GM18508 (cell line): ENCODE measurements at regions not wholly inside any gene's neighbourhood (a gene's known extent, or its start where the extent isn't known, plus 50 kb on each side); places are given as distances from the start of the nearest gene placed in this dataset.
A peak's percentile ranks its signal among the peaks of the same experiment; 100 is the strongest.

Experiments
- ATAC-seq: cut with Tn5 transposase; IDR thresholded peaks from one replicate; pipeline ENCODE4 v1.9.1; 2021; ENCODE audit warnings: moderate number of reproducible peaks; ENCODE audit not compliant: insufficient read depth, unreplicated experiment

DNA sequence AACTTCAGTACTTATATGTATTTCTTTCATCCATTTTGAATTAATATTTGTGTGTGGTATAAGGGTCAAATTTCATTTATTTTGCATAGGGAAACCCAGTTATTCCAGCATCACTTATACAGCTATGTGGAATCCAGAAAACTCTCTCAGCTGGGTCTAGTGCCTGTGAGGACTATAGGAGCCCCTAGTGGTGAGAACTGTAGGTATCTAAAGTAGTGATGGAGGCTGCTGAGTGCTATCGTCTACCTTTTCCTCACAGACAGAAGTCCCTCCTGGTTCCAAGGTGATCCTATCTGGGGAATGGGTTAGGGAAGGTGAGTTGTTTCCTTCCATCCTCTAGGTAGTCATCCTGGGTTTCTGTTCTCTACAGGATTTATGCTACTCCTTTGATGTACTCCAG, 352.0 kb upstream of the C1orf87 start:
- no peak for ATAC-seq

DNA sequence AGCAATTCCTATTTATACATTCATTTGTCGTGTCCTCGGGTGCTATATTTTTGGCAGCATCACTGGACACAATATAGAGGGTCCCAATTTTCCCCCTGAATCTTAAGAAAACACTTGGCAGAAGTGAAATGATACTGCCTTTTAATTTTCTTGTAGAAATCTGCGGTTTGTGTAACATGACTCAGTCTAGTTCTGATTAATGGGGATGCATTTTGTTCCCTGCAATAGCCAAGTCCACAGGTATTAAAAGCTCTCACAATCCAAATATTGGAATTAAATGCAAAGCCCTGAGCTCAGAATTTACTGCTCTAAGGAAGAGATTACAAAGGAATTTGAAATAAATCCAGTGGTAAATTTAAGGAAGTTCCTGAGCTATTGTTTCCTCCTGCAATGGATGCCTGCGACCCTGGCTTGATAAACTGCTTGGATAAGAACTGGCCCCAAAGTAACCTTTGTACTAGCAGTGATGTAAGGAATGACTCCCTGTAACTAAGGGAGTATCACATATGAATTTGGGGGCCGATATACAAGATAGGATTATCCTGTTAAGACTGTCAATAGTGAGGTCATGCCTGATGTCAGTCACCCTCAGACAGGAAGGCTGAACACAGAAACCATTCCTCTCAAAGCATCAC, 349.7 kb upstream of the C1orf87 start:
- no peak for ATAC-seq

DNA sequence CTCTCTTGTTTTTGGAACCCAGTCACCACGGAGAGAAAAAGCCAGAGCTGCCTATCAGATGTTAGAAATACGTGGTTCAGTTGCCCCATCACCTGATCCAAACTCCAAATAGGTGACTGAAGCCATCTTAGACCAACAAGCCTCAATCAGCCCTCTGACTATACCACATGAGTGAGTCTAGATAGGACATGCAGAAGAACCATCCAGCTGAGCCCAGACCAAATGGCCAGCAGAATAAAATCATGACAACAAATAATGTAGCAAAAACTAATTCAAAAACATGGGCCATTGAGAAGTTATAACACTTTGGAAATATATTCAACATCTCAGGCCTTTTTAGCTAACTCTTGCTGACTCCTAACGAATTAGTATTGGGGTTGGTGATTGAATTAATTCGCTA, 348.4 kb upstream of the C1orf87 start:
- ATAC-seq = no peak

DNA sequence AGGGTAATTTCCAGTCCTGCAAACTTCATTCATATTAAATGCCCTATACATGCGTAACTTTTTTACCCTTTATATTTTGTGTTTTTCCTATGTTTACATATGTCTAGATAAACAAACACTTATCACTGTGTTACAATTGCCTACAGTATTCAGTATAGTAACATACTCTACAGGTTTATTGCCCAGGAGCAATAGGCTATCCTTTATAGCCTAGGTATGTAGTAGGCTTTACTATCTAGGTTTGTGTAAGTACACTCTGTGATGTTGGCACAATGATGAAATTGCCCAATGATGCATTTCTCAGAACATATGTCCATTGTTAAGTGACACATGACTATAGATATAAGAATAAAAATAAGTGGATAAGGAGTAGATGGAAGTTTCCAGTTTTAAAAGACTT, 345.5 kb upstream of the C1orf87 start:
- ATAC-seq = no peak

DNA sequence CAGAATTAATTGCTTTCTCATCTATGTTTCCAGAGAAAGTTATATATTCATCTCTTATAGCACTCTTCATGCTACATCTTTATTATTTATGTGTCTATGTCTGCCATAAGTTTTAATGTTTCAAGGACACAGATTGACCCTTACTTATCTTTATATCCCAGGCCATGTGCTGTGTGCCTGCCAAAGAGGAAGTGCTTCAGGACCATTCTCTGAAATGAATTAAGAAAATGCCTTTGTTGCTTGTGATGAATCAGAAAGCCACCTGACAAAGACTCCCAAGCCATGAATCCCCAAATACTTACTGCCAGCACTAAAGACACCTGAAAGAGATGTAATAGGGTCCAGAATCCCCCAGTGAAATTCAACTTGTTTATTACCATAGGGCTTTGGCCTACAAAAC, 342.1 kb upstream of the C1orf87 start:
- no peak for ATAC-seq

DNA sequence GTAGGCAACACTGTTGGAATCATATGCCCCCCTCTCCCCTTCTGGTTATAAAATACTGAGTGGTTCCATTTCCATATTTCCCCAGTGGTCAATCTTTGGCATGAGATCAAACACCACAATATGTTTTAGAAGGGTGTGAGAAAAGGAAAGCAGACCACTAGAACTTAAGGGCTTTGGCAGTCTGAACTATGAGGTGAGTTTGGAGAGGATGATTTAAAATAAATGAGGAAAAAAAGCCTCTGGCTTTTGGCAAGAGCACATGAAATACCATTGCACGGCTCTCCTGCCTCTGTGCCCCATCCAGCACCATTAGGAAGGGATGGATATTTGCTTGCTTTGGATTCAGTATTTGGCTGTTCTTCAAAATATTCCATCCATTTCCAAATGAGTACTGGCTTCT, 339.5 kb upstream of the C1orf87 start:
- no peak for ATAC-seq

DNA sequence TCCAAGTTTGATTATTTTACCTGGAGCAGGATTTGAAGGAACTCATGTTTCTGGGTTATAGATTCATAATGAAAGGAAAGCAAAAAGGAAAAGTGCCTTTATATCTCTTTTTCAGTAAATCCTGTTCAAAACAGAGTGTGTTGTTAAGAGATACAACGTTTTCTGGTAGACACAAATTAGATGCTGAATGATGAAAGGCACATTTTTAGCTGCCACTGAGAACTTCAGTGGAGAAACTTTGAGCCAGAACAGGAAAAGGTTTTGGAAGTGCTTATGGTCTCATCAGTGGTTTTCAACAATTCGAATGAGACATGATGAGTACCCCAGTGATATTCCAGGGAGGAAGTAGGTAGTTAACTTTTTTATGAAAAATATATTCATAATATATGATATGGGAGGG, 338.0 kb upstream of the C1orf87 start:
- no peak for ATAC-seq

DNA sequence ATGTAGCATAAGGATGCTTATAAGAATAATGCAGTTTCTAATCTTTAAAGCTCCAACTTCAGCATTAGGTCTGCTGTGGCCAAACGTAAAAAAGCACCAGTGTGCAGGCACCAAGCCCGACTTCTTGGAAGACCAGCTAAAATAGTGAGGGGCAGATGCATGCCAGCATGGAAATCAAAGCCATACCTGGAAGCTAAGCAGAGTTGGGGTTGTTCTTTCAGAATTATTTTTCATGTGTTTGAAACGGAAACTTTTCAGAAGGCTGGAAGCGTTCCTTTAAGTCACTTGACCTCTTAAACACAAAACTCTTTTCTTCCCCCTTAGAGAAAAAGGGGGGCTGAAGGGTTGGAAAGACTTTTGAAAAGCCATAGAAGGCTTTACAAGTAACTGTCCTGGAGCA, 329.2 kb upstream of the C1orf87 start:
- no peak for ATAC-seq

DNA sequence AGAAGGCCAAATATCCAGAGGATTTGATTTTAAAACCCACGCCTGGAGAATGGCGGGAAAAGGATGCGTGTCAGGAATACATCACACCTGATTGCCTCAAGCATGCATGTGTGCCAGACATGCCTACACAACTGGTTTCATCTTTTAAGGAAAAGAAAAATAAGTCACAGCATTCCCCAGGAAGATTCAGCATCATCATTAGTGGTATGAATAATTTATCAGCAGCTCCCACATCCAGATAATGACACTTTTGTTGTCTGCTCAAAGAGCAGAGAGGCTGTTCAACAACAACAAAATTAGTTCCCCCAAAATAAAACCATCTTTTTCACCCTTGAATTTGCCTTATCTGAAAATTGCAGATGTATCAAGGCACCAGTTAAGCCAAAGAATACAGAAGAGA, 328.6 kb upstream of the C1orf87 start:
- no peak for ATAC-seq

DNA sequence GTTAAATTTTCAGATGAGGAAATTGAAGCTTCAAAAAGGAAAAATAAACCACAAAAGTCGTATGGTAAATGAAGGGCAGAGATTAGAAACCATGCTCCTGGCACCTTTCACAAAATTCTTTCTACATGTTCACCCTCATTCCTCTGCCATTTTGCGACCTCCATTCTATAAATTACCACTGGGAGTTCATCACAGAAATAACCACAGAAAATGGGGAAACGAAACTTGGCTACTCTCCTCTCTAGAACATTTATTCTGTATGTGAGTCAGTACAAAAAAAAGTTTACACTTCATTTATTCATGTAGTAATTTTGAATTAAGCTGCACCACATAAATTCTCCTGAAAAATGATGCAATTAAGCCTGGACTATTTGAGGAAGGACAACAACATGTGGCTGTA, 320.9 kb upstream of the C1orf87 start:
- ATAC-seq = no peak

DNA sequence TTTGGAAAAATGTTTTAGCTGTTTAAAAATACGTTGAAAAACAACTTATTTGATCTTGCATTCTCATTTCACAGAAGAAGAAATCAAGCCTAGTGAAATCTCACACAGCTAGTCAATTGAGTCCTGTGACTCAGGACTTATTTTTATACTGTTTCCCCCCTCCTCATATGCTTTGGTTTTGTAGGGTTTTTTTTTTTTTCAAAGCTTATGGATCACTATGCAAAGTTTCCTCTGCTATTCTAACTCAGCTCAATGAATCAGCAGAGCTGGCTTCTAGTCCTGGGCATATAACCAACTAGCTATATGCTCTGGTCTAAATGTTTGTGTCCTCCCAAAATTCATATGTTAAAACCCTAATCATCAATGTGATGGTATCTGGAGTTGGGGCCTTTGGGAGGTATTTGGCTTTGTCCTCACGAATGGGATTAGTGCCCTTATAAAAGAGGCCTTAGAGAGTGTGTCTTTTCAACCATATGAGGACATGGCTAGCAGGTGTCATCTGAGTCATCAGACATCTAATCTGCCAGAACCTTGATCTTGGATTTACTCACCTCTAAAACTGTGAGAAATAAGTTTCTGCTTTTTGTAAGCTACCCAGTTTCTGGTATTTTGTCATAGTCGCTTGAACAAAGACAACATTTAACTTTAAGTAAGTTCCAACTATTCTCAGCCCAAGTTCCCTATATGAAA, 317.2 kb upstream of the C1orf87 start:
- peak; percentile 50 for ATAC-seq

DNA sequence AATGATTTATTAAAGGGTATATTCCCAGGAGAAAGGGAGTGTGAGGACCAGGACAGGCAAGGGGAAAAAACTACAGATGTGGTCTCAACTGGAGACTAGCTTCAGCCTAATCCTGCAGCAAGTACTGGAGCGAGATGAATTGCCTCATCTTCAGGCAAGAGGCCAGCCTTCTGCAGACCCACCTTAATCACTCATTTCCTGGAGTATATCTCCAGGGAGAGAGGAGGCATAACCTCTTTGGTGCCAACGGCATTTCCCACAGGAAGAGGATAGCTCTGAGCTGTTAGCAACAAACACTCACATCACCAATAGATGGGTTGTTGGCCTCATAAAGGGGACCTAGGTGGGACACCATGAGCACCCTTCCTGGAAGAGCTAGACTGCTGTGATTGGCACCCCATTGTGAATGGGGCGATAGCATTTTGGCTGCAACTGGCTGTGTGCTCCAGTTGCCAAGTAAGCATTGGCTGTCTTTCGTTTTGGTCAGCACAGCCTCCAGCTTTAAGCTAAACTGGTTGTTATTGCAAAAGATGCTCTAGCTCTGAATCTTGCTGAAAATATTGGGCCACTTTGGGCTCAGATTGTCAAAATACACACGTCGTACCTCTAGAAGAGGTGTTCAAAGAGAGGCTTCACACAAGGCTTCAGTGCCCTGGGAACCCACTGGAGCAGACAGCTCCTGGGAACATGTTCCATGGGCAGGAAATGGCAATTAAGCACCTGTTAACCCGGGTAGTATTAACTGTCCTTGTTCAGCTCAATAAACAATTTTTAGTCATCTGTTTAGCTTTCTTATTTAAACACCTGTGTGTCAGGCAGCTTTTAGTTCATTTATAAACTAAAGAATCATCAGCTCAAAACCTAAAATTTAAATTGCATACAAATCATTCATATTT, 314.8 kb upstream of the C1orf87 start:
- ATAC-seq = no peak

DNA sequence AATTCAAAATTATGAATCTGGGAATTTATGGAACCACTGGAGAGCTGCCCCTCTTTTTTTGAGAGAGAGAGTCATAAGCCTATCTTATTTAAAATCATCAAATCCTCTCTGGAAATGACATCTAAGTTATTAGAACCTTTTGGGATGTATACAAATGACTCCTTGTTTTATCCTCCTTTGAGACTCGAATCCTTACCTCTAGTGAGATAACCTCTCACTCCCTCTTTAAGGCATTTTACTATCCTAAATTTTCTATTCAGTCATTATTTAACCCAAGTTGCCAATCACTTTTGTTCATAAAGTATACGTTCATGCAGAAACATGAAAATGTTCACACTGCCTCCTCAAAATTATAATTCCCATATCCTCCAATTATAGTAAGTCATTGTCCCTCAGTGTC, 313.6 kb upstream of the C1orf87 start:
- ATAC-seq = no peak

DNA sequence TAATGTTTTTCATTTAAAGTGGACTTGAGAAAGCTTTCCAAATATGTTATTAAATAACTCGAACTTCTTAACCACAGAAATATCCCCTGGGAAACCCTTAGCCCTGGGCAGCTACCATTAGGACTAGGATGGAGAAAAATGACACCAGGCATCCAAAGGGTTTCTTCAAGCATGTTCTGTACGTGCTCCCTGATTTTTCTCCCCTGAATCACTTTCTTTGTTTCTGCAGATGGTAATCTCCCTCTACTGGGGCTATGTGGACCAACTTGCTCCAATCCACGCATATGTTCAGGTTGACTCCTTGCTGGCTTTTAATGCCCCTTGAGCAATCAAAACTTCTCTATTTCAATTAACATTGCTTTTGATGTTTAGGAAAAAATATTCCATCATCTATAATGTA, 312.7 kb upstream of the C1orf87 start:
- no peak for ATAC-seq

DNA sequence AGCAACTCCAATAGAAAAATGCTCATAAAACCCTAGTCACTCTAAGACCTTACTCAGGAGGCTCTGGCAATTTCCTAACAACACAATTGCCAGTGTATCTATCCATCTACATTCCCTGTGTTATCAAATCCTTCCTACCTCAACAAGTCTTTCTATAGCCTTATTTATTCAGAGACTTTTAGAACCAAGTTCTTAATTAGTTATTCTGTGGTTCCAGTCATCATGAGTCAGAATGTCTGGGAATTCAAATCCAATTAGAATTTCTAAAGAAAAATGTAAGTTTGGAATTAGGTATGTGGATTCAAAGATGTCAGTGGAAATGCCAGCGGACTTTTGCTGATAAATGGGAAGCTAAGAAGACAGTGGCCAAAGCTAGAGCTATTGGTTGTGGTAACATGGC, 302.6 kb upstream of the C1orf87 start:
- no peak for ATAC-seq

DNA sequence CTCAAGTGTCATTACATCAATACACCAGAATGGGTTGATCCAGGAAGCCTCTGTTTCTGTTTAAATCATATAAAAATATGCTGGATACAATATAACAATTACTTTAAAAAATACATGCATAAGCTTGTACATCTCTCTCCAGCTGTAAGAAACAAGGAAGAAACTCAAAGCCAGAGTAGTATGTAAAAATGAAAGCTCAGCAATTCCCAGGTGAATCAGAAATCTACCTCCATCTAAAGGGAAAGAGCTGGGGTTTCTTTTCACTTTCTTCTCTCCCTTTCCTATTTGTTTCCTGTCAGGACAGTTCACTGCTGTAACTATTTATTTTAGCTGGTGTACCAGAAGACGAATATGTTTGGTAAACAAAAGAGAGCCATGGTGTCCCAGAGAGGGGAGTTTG, 301.0 kb upstream of the C1orf87 start:
- ATAC-seq = no peak

DNA sequence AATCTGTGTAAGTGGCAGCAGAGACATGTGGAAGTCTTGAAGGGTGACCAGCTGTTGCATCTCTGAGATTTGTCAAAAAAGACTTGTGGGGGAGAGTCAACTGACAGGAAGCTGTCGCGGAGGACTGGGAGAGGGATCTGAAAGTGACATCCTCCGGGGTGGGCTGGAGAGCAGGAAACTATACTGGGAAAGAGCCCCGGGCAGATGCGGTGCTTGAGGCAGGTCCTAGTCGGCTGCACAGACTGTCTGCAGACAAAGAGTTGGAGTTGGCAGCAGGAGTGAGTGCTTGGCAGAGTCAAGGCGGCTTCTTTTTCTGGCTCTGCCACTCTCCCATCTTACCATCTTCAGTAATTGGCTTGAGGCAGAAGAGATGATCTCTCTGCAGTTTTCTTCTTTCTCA, 294.0 kb upstream of the C1orf87 start:
- no peak for ATAC-seq

DNA sequence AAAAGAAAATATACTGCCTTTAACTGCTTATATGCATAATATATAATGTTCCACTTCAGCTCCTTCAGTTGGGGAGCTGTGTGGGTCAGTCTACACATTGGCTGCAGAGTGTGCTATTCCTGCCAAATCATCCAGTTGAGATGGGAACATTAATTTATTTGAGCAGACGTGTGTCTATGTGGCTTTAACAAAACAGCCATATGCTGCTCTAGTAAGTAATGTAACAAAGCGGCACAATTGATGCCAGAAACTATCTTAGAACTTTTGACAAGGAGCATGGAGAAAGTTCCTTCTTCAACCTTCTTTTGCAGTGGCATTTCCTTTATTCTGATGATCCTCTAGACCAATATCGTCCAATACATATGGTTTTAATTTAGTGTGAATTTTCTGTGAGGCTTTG, 285.9 kb upstream of the C1orf87 start:
- ATAC-seq = no peak

DNA sequence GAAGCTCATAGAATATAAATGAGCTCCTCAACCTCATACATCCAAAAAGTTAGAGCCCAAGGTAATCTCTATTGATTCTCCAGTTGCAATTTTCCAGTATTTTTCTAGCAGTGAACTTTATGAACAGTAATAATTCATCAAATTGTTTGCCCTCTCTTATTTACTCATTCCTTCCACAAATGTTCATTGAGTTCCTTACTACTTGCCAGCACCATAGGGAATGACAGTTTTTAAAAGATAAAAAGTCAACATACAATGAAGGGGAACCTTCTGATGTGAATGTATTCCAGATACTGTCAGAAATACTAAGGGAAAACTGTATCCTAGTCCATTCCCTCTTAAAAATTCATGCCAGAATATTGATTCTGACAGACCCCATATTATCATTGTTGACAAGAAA, 277.0 kb upstream of the C1orf87 start:
- ATAC-seq = no peak

DNA sequence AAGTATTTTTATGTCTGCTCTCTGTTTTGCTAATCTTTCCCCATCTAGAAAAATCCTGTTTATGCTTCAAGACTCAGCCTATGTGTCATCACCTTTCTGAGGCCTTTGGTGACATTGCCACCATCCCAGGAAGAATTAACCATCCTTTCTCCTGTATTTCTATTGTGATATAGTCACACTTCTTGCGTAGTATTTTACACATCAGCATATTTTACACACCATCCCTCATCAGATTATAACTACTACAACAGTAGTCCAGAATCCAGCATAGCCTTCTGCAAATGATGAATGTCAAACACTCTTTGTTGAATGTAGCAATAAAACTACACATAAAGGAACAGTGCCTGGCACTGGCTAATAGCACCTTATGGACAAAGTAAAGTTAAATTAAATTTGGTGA, 275.3 kb upstream of the C1orf87 start:
- no peak for ATAC-seq

DNA sequence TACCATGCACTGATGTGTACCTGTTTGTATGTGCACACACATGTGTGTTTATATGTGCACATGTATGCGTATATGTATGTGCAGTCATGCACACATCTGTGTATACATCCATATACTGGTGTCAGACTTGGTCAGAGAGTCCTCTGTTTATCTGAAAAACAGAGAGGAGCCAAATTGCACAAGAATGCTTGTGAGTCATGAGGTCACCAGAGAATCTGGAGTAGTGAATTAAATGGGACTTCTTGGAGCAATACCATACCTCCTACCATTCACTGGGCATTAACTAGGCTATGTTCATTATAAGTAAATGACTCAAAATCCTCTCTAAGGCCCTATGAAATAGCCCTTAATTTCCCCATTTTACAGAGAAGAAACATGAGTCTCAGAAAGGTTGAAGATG, 272.1 kb upstream of the C1orf87 start:
- ATAC-seq = no peak
